ENCODE measurements at regions not wholly inside any gene's neighbourhood (a gene's known extent, or its start where the extent isn't known, plus 50 kb on each side); places are given as distances from the start of the nearest gene placed in this dataset.

DNA sequence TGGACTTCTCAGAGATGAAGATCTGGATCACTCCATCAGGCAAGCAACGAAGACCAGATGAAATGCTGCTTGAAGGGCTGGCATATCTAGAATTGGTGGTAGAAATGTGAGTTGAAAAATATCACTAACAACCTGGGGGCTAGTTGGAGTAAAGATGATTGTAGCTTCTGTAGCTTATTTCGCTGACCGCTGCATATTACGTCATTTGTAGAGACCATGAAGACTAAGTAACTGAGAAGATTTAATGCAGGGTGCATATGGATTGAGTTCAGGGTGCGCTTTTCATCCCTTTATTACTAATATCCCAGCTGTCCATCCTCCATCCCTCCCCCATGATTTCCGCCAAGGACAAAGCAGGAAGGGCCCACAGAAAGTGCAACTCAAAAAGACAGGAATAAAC, 1364.0 kb downstream of the PCDH9 start:
- Histone ChIP-seq H3K4me3 (no peak overlapping the region), H3K27me3 (replicated peaks in 1 of 2; ENCODE audit: control insufficient read depth in 2 of 2, insufficient read depth in 2 of 2, low read length in 1 of 2) (no peaks in the 10 kb centered on the region), H3K36me3 (ENCODE audit: control insufficient read depth in 2 of 2, insufficient read depth in 2 of 2, low read length in 1 of 2) (no peaks in the 10 kb centered on the region), H4K20me1 (ENCODE audit: control insufficient read depth, insufficient read depth) (no peaks in the 10 kb centered on the region), H3K27ac (ENCODE audit: control insufficient read depth, insufficient read depth) (no peak overlapping the region), H3K9me3 (replicated peaks; ENCODE audit: control insufficient read depth, insufficient read depth, low read length) (no peaks in the 10 kb centered on the region), H3K79me2 (ENCODE audit: control insufficient read depth, insufficient read depth, low read length) (no peaks in the 10 kb centered on the region), H3K4me2 (ENCODE audit: control insufficient read depth, insufficient read depth) (no peak overlapping the region), H3K4me1 (ENCODE audit: control insufficient read depth, insufficient read depth, low read length) (no peaks in the 10 kb centered on the region), H2AFZ (ENCODE audit: control insufficient read depth, low read depth, low read length) (no peak overlapping the region), H3K9ac (ENCODE audit: control insufficient read depth, insufficient read depth, low read length) (no peak overlapping the region)
- ChIA-PET SMC1A (ENCODE audit: uncharacterized antibody, unreplicated experiment) (no interaction called here), CTCF (no interaction called here), POLR2A (no interaction called here), RAD21 (ENCODE audit: unreplicated experiment) (no interaction called here)
- DNase-seq (ENCODE audit: low read depth, low spot score), result no peak
- WGBS (ENCODE audit: insufficient coverage, insufficient replicate concordance, low lambda C conversion rate, missing lambda C conversion rate), result 33% methylated on average over 6 of the region's 6 CpGs
- no peak for ATAC-seq
- FAIRE-seq, result no peak
- in situ Hi-C loops (cut with MboI), result no loop called here
- BruUV-seq (replicated peaks), result no TSS peak
- no peak for TF ChIP-seq ZNF207 (IDR thresholded peaks at IDR 0.05; ENCODE audit: borderline replicate concordance)
- TF ChIP-seq RAD51 (IDR thresholded peaks at IDR 0.05), result no peak
- TF ChIP-seq HDGF (IDR thresholded peaks at IDR 0.05), result no peak
- TF ChIP-seq, protein P1, sequence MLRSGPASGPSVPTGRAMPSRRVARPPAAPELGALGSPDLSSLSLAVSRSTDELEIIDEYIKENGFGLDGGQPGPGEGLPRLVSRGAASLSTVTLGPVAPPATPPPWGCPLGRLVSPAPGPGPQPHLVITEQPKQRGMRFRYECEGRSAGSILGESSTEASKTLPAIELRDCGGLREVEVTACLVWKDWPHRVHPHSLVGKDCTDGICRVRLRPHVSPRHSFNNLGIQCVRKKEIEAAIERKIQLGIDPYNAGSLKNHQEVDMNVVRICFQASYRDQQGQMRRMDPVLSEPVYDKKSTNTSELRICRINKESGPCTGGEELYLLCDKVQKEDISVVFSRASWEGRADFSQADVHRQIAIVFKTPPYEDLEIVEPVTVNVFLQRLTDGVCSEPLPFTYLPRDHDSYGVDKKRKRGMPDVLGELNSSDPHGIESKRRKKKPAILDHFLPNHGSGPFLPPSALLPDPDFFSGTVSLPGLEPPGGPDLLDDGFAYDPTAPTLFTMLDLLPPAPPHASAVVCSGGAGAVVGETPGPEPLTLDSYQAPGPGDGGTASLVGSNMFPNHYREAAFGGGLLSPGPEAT (IDR thresholded peaks at IDR 0.05; ENCODE audit: low read depth), result no peak
- no peak for TF ChIP-seq ZNF384 (IDR thresholded peaks at IDR 0.05; ENCODE audit: borderline replicate concordance, low read depth, low read length)
- TF ChIP-seq TBL1XR1 (IDR thresholded peaks at IDR 0.05; ENCODE audit: low read depth, low read length), result no peak
- no peak for TF ChIP-seq RAD21 (IDR thresholded peaks at IDR 0.05; ENCODE audit: insufficient read depth, low read depth, low read length)
- no peak for TF ChIP-seq RCOR1 (conservative IDR thresholded peaks at IDR 0.05; ENCODE audit: low read depth, low read length)
- TF ChIP-seq JUNB (IDR thresholded peaks at IDR 0.05), result no peak
- TF ChIP-seq ZBED1 (IDR thresholded peaks at IDR 0.05; ENCODE audit: borderline replicate concordance), result no peak
- no peak for TF ChIP-seq SUZ12 (IDR thresholded peaks at IDR 0.05; ENCODE audit: unreplicated experiment)
- TF ChIP-seq, protein P2, sequence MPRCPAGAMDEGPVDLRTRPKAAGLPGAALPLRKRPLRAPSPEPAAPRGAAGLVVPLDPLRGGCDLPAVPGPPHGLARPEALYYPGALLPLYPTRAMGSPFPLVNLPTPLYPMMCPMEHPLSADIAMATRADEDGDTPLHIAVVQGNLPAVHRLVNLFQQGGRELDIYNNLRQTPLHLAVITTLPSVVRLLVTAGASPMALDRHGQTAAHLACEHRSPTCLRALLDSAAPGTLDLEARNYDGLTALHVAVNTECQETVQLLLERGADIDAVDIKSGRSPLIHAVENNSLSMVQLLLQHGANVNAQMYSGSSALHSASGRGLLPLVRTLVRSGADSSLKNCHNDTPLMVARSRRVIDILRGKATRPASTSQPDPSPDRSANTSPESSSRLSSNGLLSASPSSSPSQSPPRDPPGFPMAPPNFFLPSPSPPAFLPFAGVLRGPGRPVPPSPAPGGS (IDR thresholded peaks at IDR 0.05; ENCODE audit: borderline replicate concordance, insufficient read depth, low read depth, low read length, poor library complexity, severe bottlenecking), result no peak
- TF ChIP-seq NFYA (IDR thresholded peaks at IDR 0.05; ENCODE audit: borderline replicate concordance, low read depth, low read length), result no peak
- no peak for TF ChIP-seq JUND (IDR thresholded peaks at IDR 0.05; ENCODE audit: low read depth, low read length)
- no peak for TF ChIP-seq IKZF1 (conservative IDR thresholded peaks at IDR 0.05)
- TF ChIP-seq, protein P3, sequence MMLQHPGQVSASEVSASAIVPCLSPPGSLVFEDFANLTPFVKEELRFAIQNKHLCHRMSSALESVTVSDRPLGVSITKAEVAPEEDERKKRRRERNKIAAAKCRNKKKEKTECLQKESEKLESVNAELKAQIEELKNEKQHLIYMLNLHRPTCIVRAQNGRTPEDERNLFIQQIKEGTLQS (IDR thresholded peaks at IDR 0.05; ENCODE audit: borderline replicate concordance, extremely low read depth, low read depth, low read length), result no peak
- no peak for TF ChIP-seq NBN (IDR thresholded peaks at IDR 0.05)
- TF ChIP-seq, protein P4, sequence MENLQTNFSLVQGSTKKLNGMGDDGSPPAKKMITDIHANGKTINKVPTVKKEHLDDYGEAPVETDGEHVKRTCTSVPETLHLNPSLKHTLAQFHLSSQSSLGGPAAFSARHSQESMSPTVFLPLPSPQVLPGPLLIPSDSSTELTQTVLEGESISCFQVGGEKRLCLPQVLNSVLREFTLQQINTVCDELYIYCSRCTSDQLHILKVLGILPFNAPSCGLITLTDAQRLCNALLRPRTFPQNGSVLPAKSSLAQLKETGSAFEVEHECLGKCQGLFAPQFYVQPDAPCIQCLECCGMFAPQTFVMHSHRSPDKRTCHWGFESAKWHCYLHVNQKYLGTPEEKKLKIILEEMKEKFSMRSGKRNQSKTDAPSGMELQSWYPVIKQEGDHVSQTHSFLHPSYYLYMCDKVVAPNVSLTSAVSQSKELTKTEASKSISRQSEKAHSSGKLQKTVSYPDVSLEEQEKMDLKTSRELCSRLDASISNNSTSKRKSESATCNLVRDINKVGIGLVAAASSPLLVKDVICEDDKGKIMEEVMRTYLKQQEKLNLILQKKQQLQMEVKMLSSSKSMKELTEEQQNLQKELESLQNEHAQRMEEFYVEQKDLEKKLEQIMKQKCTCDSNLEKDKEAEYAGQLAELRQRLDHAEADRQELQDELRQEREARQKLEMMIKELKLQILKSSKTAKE (IDR thresholded peaks at IDR 0.05; ENCODE audit: low read depth, poor library complexity, severe bottlenecking), result no peak
- no peak for TF ChIP-seq NFYB (IDR thresholded peaks at IDR 0.05; ENCODE audit: insufficient read depth, low read depth, low read length)
- intact Hi-C loops (cut with micrococcal nuclease; ENCODE audit: unreplicated experiment), result no loop called here
